Suprapubic skin (tissue), 4 donors: ENCODE measurements at regions not wholly inside any gene's neighbourhood (a gene's known extent, or its start where the extent isn't known, plus 50 kb on each side); places are given as distances from the start of the nearest gene placed in this dataset.

ENCODE experiments used
- DNase-seq, 2 donors: peaks; one replicate each; pipeline ENCODE4 v3.0.0-alpha.2; 2019; ENCODE audit warnings: low spot score in 2 of 2
- H3K27ac ChIP-seq: fragments of 200-600 bp; sonication (generic); one replicate; pipeline ENCODE4 v1.5.1; 2019
- H3K27me3 ChIP-seq: fragments of 200-600 bp; sonication (generic); one replicate; pipeline ENCODE4 v1.5.1; 2019
- H3K36me3 ChIP-seq: fragments of 200-600 bp; sonication (generic); one replicate; pipeline ENCODE4 v1.5.1; 2019
- H3K4me1 ChIP-seq: fragments of 200-600 bp; sonication (generic); one replicate; pipeline ENCODE4 v1.5.1; 2019
- H3K4me3 ChIP-seq: fragments of 200-600 bp; sonication (generic); one replicate; pipeline ENCODE4 v1.5.1; 2019; ENCODE audit warnings: mild to moderate bottlenecking
- H3K9me3 ChIP-seq: fragments of 200-600 bp; sonication (generic); one replicate; pipeline ENCODE4 v1.5.1; 2019
- EP300 ChIP-seq: sonication (generic); formaldehyde crosslinking; IDR thresholded peaks from one replicate; pipeline ENCODE4 v1.6.1; 2017; ENCODE audit warnings: antibody characterized with exemption
- POLR2A ChIP-seq, 2 donors: fragments of 450-650 bp; IDR thresholded peaks; one replicate each; pipeline ENCODE4 v1.6.1; 2017; ENCODE audit warnings: antibody characterized with exemption in 2 of 2, mild to moderate bottlenecking in 2 of 2, moderate library complexity in 2 of 2
- POLR2AphosphoS5 ChIP-seq, 3 donors: sonication (generic); formaldehyde crosslinking; IDR thresholded peaks; one replicate each; pipeline ENCODE4 v1.6.1; 2017; ENCODE audit warnings: antibody characterized with exemption in 3 of 3
- WGBS: methylation state at CpG from one replicate; pipeline ENCODE4 v1.1.5; 2018; 5-methylcytosine and 5-hydroxymethylcytosine counted together
- TF ChIP-seq, protein P1 (sequence below), 2 donors: fragments of 200-600 bp in 1 of 2; fragments of 450-650 bp in 1 of 2; sonication (generic) in 1 of 2; IDR thresholded peaks; one replicate each; pipeline ENCODE4 v1.5.1; 2016 to 2019; ENCODE audit warnings: antibody characterized with exemption in 2 of 2, mild to moderate bottlenecking in 1 of 2, moderate library complexity in 1 of 2

DNA sequence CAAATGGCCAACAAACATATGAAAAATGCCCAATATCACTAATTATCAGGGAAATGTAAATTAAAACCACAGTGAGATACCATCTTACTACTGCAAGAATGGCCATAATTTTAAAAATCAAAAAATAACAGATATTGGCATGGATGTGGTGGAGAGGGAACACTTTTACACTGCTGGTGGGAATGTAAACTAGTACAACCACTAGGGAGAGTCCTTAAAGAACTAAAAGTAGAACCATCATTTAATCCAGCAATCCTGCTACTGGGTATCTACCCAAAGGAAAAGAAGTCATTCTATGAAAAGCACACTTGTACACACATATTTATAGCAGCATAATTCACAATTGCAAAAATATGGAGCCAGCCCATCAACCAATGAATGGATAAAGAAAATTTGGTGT is 459.7 kb downstream of the GXYLT1 start:
- H3K27ac ChIP-seq: no peak overlapping the region

DNA sequence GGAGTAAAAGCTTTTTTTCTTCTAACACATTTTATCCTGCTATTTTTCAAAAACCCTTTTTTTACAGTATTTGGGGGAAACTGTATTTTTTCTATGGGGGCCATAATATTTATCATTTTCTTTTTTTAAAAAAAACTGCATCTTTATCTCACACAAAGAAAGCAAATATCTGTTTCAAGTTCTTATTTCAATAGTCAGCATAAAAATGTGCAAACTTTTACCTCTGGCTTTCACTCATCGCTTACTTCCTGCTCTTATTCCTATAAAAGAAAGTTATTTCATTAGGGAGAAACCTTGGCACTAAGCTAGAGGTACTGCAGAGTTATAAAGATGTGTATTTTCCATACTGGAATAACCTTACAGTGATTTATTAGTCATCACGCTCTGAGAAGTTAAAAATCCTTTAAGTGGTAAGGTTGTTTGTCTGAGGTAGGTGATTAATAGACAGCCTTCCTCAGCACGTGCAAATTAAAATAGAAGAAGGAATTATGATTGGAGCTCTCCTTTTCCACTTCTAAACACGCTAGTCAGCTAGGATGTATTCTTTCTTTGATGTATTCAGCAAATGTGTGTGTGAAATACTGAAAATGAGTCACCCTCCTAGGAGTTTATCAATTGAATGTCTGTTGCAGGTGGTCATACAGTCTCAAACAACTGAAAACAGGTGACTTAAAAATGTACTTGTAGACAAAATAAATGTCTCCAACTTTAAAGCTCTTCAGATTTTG is 461.0 kb downstream of the GXYLT1 start:
- H3K36me3 ChIP-seq: no peaks in the 10 kb centered on the region
- no peak for DNase-seq
- no peaks in the 10 kb centered on the region for H3K4me1 ChIP-seq
- H3K4me3 ChIP-seq: no peak overlapping the region
- H3K9me3 ChIP-seq: no peaks in the 10 kb centered on the region
- TF ChIP-seq POLR2AphosphoS5 (IDR thresholded peaks at IDR 0.05) (no peak), POLR2A (IDR thresholded peaks at IDR 0.05) (no peak), EP300 (no peak)
- TF ChIP-seq, protein P1, sequence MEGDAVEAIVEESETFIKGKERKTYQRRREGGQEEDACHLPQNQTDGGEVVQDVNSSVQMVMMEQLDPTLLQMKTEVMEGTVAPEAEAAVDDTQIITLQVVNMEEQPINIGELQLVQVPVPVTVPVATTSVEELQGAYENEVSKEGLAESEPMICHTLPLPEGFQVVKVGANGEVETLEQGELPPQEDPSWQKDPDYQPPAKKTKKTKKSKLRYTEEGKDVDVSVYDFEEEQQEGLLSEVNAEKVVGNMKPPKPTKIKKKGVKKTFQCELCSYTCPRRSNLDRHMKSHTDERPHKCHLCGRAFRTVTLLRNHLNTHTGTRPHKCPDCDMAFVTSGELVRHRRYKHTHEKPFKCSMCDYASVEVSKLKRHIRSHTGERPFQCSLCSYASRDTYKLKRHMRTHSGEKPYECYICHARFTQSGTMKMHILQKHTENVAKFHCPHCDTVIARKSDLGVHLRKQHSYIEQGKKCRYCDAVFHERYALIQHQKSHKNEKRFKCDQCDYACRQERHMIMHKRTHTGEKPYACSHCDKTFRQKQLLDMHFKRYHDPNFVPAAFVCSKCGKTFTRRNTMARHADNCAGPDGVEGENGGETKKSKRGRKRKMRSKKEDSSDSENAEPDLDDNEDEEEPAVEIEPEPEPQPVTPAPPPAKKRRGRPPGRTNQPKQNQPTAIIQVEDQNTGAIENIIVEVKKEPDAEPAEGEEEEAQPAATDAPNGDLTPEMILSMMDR (IDR thresholded peaks at IDR 0.05): no peak
- H3K27me3 ChIP-seq: no peaks in the 10 kb centered on the region
- no peak overlapping the region for H3K27ac ChIP-seq
- 32% methylated on average over 4 of the region's 4 CpGs for WGBS

More for the DNA sequence above, 459.7 kb downstream of the GXYLT1 start:
- no peak for DNase-seq
- TF ChIP-seq, protein P1 (IDR thresholded peaks at IDR 0.05): peak in 1 of 2 donors; percentile 40
- no peak for TF ChIP-seq EP300
- Histone ChIP-seq H3K27me3 (no peaks in the 10 kb centered on the region), H3K4me1 (no peaks in the 10 kb centered on the region), H3K9me3 (no peaks in the 10 kb centered on the region), H3K36me3 (no peaks in the 10 kb centered on the region), H3K4me3 (no peak overlapping the region)

DNA sequence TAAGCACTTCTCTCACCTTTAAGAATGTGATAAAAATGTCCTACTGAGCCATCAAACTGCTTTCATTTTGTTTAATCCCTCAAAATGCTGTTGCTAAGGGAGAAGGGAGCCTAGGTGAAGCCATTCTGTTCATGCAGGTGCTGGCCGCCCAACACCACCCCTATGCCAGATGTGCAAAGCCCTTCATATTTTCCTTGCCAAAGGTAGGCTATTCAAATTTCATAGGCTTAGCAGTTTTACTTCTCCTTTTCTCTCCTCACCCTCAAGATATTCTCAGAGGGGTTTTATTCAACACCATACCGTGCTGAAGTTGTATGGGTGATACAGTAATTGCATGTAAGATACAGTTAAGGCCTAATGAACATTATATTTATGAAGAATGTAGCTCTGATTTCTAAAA is 461.7 kb downstream of the GXYLT1 start:
- H3K4me3 ChIP-seq: no peak overlapping the region
- WGBS: 87% methylated on average over 2 of the region's 2 CpGs
- no peaks in the 10 kb centered on the region for H3K4me1 ChIP-seq
- TF ChIP-seq POLR2AphosphoS5 (IDR thresholded peaks at IDR 0.05) (no peak), EP300 (no peak), POLR2A (IDR thresholded peaks at IDR 0.05) (no peak)
- TF ChIP-seq, protein P1 (IDR thresholded peaks at IDR 0.05): no peak
- no peaks in the 10 kb centered on the region for H3K9me3 ChIP-seq
- H3K36me3 ChIP-seq: no peaks in the 10 kb centered on the region
- H3K27ac ChIP-seq: no peak overlapping the region
- H3K27me3 ChIP-seq: no peaks in the 10 kb centered on the region
- no peak for DNase-seq

DNA sequence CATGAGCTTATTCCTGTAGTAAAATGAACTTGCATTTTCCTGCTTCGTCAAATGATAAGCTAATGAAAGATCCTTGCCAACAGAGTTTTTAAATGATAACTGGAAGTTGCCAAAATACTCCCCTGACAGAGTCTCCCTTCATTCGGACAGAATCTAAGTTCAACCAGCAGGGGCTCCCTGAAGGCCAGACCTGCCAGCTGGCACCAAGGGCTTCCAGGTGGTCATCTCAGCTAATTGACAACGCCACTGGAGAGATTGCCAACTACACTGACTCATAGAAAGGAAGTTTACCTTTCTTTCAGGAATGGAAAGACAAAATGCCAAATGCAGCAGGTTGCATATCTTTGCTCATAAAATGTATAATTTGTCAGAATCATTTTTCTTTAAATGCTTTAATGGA is 462.8 kb downstream of the GXYLT1 start:
- TF ChIP-seq EP300: no peak
- no peak for TF ChIP-seq POLR2AphosphoS5 (IDR thresholded peaks at IDR 0.05)
- TF ChIP-seq, protein P1 (IDR thresholded peaks at IDR 0.05): no peak
- TF ChIP-seq POLR2A (IDR thresholded peaks at IDR 0.05): no peak
- no peaks in the 10 kb centered on the region for H3K36me3 ChIP-seq
- no peak overlapping the region for H3K4me3 ChIP-seq
- 63% methylated on average over 3 of the region's 3 CpGs for WGBS
- DNase-seq: no peak
- no peaks in the 10 kb centered on the region for H3K4me1 ChIP-seq
- H3K9me3 ChIP-seq: no peaks in the 10 kb centered on the region
- no peak overlapping the region for H3K27ac ChIP-seq
- no peaks in the 10 kb centered on the region for H3K27me3 ChIP-seq

DNA sequence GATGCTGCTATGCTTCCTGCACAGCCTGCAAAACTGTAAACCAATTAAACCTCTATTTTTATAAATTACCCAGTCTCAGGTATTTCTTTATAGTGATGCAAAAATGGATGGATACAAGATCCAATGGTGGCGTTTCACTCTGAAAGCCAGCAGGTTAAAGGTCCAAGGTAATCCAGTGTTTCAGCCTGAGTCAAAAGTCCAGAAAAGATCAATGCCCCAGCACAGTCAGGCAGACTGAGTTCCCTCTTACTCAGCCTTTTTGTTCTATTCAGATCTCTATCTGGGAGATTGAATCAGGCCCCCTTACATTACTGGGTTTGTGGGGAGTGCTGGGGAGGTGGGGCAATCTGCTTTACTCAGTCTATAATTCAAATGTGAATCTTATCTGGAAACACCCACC is 464.5 kb downstream of the GXYLT1 start:
- TF ChIP-seq POLR2A (IDR thresholded peaks at IDR 0.05) (no peak), EP300 (no peak), POLR2AphosphoS5 (IDR thresholded peaks at IDR 0.05) (no peak)
- TF ChIP-seq, protein P1 (IDR thresholded peaks at IDR 0.05): no peak
- Histone ChIP-seq H3K4me1 (no peaks in the 10 kb centered on the region), H3K4me3 (no peak overlapping the region), H3K36me3 (no peaks in the 10 kb centered on the region), H3K27ac (no peak overlapping the region), H3K27me3 (no peaks in the 10 kb centered on the region), H3K9me3 (no peaks in the 10 kb centered on the region)
- WGBS: 73% methylated on average over 1 of the region's 1 CpG
- no peak for DNase-seq
